ENCODE measurements at regions not wholly inside any gene's neighbourhood (a gene's known extent, or its start where the extent isn't known, plus 50 kb on each side); places are given as distances from the start of the nearest gene placed in this dataset.

GRCh38 chr10:33565231-33565630, 230.8 kb upstream of the NRP1 start:
- ATAC-seq (no peak), DNase-seq (no peak)
- Mint-ChIP-seq H3K36me3 (ENCODE audit: insufficient read depth) (no peaks in the 10 kb centered on the region), H3K27me3 (ENCODE audit: low read depth) (peaks cover 25% of the 10 kb centered on the region), H3K4me1 (ENCODE audit: low read depth) (no peaks in the 10 kb centered on the region), H3K9me3 (no peaks in the 10 kb centered on the region), H3K4me3 (no peak overlapping the region)

GRCh38 chr10:33559105-33559504, 224.6 kb upstream of the NRP1 start:
- Mint-ChIP-seq H3K4me1 (ENCODE audit: low read depth) (peaks cover 8% of the 10 kb centered on the region), H3K9me3 (peaks cover 5% of the 10 kb centered on the region), H3K27me3 (ENCODE audit: low read depth) (peaks cover 27% of the 10 kb centered on the region), H3K4me3 (no peak overlapping the region), H3K36me3 (ENCODE audit: insufficient read depth) (no peaks in the 10 kb centered on the region)
- peak; percentile 60 to 64 for ATAC-seq
- no peak for DNase-seq

GRCh38 chr10:33557313-33557712, 222.8 kb upstream of the NRP1 start:
- Mint-ChIP-seq H3K4me1 (ENCODE audit: low read depth) (peaks cover 8% of the 10 kb centered on the region), H3K36me3 (ENCODE audit: insufficient read depth) (no peaks in the 10 kb centered on the region), H3K9me3 (peaks cover 5% of the 10 kb centered on the region), H3K27me3 (ENCODE audit: low read depth) (peaks cover 20% of the 10 kb centered on the region), H3K4me3 (no peak overlapping the region)
- no peak for DNase-seq
- no peak for ATAC-seq

- Mint-ChIP-seq H3K9me3 (peaks cover 5% of the 10 kb centered on the region), H3K4me3 (no peak overlapping the region), H3K27me3 (ENCODE audit: low read depth) (peaks cover 20% of the 10 kb centered on the region), H3K4me1 (ENCODE audit: low read depth) (peaks cover 8% of the 10 kb centered on the region), H3K36me3 (ENCODE audit: insufficient read depth) (no peaks in the 10 kb centered on the region)
- ATAC-seq (no peak), DNase-seq (no peak)
Observed at GRCh38 chr10:33556620-33557019, 222.2 kb upstream of the NRP1 start.

GRCh38 chr10:33556103-33556502, 221.6 kb upstream of the NRP1 start:
- no peak for ATAC-seq
- no peak for DNase-seq
- Mint-ChIP-seq H3K4me1 (ENCODE audit: low read depth) (peaks cover 8% of the 10 kb centered on the region), H3K36me3 (ENCODE audit: insufficient read depth) (no peaks in the 10 kb centered on the region), H3K9me3 (peaks cover 5% of the 10 kb centered on the region), H3K27me3 (ENCODE audit: low read depth) (peaks cover 18% of the 10 kb centered on the region), H3K4me3 (no peak overlapping the region)

GRCh38 chr10:33553748-33554571, 219.5 kb upstream of the NRP1 start:
- no peak overlapping the region for H3K4me3 Mint-ChIP-seq
- peaks cover 20% of the 10 kb centered on the region for H3K27me3 Mint-ChIP-seq (ENCODE audit: low read depth)
- peaks cover 4% of the 10 kb centered on the region for H3K9me3 Mint-ChIP-seq
- DNase-seq, result no peak
- no peaks in the 10 kb centered on the region for H3K36me3 Mint-ChIP-seq (ENCODE audit: insufficient read depth)
- ATAC-seq, result no peak
- H3K4me1 Mint-ChIP-seq (ENCODE audit: low read depth), result peaks cover 3% of the 10 kb centered on the region

GRCh38 chr10:33552290-33552689, 217.8 kb upstream of the NRP1 start:
- H3K4me3 Mint-ChIP-seq, result no peak overlapping the region
- H3K9me3 Mint-ChIP-seq, result no peaks in the 10 kb centered on the region
- peaks cover 16% of the 10 kb centered on the region for H3K27me3 Mint-ChIP-seq (ENCODE audit: low read depth)
- DNase-seq (no peak), ATAC-seq (no peak)
- no peaks in the 10 kb centered on the region for H3K4me1 Mint-ChIP-seq (ENCODE audit: low read depth)
- H3K36me3 Mint-ChIP-seq (ENCODE audit: insufficient read depth), result no peaks in the 10 kb centered on the region

GRCh38 chr10:33550811-33551210, 216.3 kb upstream of the NRP1 start:
- peaks cover 10% of the 10 kb centered on the region for H3K27me3 Mint-ChIP-seq (ENCODE audit: low read depth)
- H3K36me3 Mint-ChIP-seq (ENCODE audit: insufficient read depth), result no peaks in the 10 kb centered on the region
- no peak overlapping the region for H3K4me3 Mint-ChIP-seq
- ATAC-seq (no peak), DNase-seq (no peak)
- no peaks in the 10 kb centered on the region for H3K9me3 Mint-ChIP-seq
- no peaks in the 10 kb centered on the region for H3K4me1 Mint-ChIP-seq (ENCODE audit: low read depth)

- no peak for ATAC-seq
- H3K4me1 Mint-ChIP-seq (ENCODE audit: low read depth), result no peaks in the 10 kb centered on the region
- H3K36me3 Mint-ChIP-seq (ENCODE audit: insufficient read depth), result no peaks in the 10 kb centered on the region
- peaks cover 12% of the 10 kb centered on the region for H3K27me3 Mint-ChIP-seq (ENCODE audit: low read depth)
- DNase-seq, result no peak
- H3K4me3 Mint-ChIP-seq, result no peak overlapping the region
- peaks cover 9% of the 10 kb centered on the region for H3K9me3 Mint-ChIP-seq
Observed at GRCh38 chr10:33547976-33548375, 213.5 kb upstream of the NRP1 start.

GRCh38 chr10:33546031-33546430, 211.6 kb upstream of the NRP1 start:
- Mint-ChIP-seq H3K4me3 (no peak overlapping the region), H3K4me1 (ENCODE audit: low read depth) (no peaks in the 10 kb centered on the region), H3K27me3 (ENCODE audit: low read depth) (peaks cover 16% of the 10 kb centered on the region), H3K36me3 (ENCODE audit: insufficient read depth) (no peaks in the 10 kb centered on the region), H3K9me3 (peaks cover 13% of the 10 kb centered on the region)
- DNase-seq, result no peak
- no peak for ATAC-seq

- peaks cover 13% of the 10 kb centered on the region for H3K9me3 Mint-ChIP-seq
- no peak overlapping the region for H3K4me3 Mint-ChIP-seq
- H3K4me1 Mint-ChIP-seq (ENCODE audit: low read depth), result no peaks in the 10 kb centered on the region
- DNase-seq (no peak), ATAC-seq (no peak)
- H3K36me3 Mint-ChIP-seq (ENCODE audit: insufficient read depth), result no peaks in the 10 kb centered on the region
- H3K27me3 Mint-ChIP-seq (ENCODE audit: low read depth), result peaks cover 17% of the 10 kb centered on the region
Observed at GRCh38 chr10:33542752-33543505, 208.5 kb upstream of the NRP1 start.

- Mint-ChIP-seq H3K4me1 (ENCODE audit: low read depth) (no peaks in the 10 kb centered on the region), H3K9me3 (peaks cover 13% of the 10 kb centered on the region), H3K27me3 (ENCODE audit: low read depth) (peaks cover 25% of the 10 kb centered on the region), H3K4me3 (no peak overlapping the region), H3K36me3 (ENCODE audit: insufficient read depth) (no peaks in the 10 kb centered on the region)
- ATAC-seq, result no peak
- no peak for DNase-seq
Observed at GRCh38 chr10:33539116-33539515, 204.6 kb upstream of the NRP1 start.

- Mint-ChIP-seq H3K9me3 (no peaks in the 10 kb centered on the region), H3K27me3 (ENCODE audit: low read depth) (peaks cover 20% of the 10 kb centered on the region), H3K4me3 (no peak overlapping the region), H3K36me3 (ENCODE audit: insufficient read depth) (no peaks in the 10 kb centered on the region), H3K4me1 (ENCODE audit: low read depth) (no peaks in the 10 kb centered on the region)
- no peak for DNase-seq
- ATAC-seq, result no peak
Observed at GRCh38 chr10:33537066-33537465, 202.6 kb upstream of the NRP1 start.

GRCh38 chr10:33536508-33536907, 202.0 kb upstream of the NRP1 start:
- Mint-ChIP-seq H3K9me3 (no peaks in the 10 kb centered on the region), H3K36me3 (ENCODE audit: insufficient read depth) (no peaks in the 10 kb centered on the region), H3K4me1 (ENCODE audit: low read depth) (no peaks in the 10 kb centered on the region), H3K4me3 (no peak overlapping the region), H3K27me3 (ENCODE audit: low read depth) (peaks cover 17% of the 10 kb centered on the region)
- DNase-seq (no peak), ATAC-seq (no peak)

GRCh38 chr10:33535866-33536265, 201.4 kb upstream of the NRP1 start:
- H3K4me3 Mint-ChIP-seq, result no peak overlapping the region
- H3K4me1 Mint-ChIP-seq (ENCODE audit: low read depth), result no peaks in the 10 kb centered on the region
- H3K27me3 Mint-ChIP-seq (ENCODE audit: low read depth), result peaks cover 17% of the 10 kb centered on the region
- H3K9me3 Mint-ChIP-seq, result no peaks in the 10 kb centered on the region
- DNase-seq, result no peak
- H3K36me3 Mint-ChIP-seq (ENCODE audit: insufficient read depth), result no peaks in the 10 kb centered on the region
- no peak for ATAC-seq

Measured in activated T-cell treated with anti-CD3 and anti-CD28 coated beads, Interleukin-2, amount 50 U/mL, for 4 hours (primary cell).